Bronchial epithelial cell (primary cell): ENCODE measurements at regions not wholly inside any gene's neighbourhood (a gene's known extent, or its start where the extent isn't known, plus 50 kb on each side); places are given as distances from the start of the nearest gene placed in this dataset.

Source experiments
- DNase-seq: peaks from one replicate; pipeline ENCODE4 v3.0.0-alpha.2; 2010; ENCODE audit warnings: low read depth
- FAIRE-seq: peaks from 2 replicates; lab custom pipeline; 2011; peaks lifted over from hg19 to GRCh38; lab: Jason Lieb, UNC
- H3K27me3 ChIP-seq: 2 replicates; pipeline ENCODE4 v1.5.1; 2011; ENCODE audit warnings: low read length; ENCODE audit not compliant: control insufficient read depth, insufficient read depth
- H3K36me3 ChIP-seq: 2 replicates; pipeline ENCODE4 v1.5.1; 2011; ENCODE audit warnings: low read length; ENCODE audit not compliant: control insufficient read depth, insufficient read depth
- H3K4me3 ChIP-seq: 2 replicates; pipeline ENCODE4 v1.5.1; 2011; ENCODE audit warnings: mild to moderate bottlenecking, low read depth, low read length, control low read depth
- TF ChIP-seq, protein P1 (sequence below): IDR thresholded peaks from 2 replicates; pipeline ENCODE4 v1.5.1; 2011; ENCODE audit warnings: mild to moderate bottlenecking, moderate library complexity, low read length, control low read depth, inconsistent platforms; ENCODE audit not compliant: insufficient read depth, severe bottlenecking

DNA sequence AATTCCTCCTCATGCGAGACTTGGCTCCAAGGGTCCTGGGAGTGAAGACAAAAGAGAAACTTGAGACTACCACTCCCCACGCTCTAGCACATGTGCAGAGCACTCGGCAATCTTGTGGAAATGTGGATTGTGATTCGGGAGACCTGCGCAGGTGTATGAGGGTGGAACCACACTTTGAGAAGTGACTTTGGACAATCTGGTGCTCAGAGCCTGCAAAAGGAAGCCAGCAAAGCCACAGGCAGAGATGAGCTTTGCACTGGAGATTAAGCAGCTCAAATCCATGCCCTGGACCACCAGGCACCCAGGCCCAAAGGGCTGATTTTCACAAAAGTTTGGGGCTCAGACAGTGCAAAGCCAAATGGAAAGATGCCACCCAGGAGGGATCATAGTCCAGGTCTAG, 162.5 kb upstream of the TSHZ3 start:
- no peak for DNase-seq

DNA sequence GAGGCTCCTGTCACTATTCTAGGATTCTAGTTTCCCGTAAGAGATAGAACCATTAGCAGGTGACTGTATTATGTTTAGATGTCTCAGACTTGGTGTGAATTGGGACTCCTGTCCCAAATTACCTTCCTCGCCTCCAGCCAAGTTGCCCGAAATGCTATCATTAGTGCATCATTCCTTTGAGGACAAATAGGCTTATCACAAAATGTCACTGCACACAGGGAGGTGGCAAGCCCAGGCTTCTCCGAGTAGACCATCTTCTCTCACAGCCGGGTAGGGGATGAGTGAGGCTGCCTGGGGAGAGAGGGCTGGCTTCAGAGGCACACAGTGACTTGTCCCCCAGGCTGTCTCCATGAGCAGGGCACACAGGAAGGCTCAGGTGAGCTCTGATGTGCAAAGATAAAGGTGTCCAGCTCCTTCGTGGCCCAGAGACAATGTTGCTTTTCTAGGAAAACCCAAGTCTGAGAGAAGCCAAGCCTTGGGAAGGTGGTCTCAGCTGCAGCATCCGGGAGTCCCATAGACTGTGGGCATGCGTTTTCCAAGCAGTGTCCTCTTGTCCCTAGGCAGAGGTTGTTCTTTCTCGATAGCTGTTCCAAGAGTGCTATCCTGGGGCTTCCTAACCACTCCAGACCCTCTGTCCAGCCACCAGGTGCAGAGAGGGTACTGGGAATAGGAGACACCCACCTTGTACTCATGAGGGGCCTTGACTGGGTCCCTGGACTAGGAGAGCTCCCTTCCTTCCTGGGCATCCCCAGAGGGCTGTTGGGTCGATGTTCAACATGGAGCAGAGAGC, 163.1 kb upstream of the TSHZ3 start:
- FAIRE-seq (no peak), DNase-seq (no peak)
- no peak overlapping the region for H3K4me3 ChIP-seq
- no peaks in the 10 kb centered on the region for H3K36me3 ChIP-seq
- no peaks in the 10 kb centered on the region for H3K27me3 ChIP-seq
- TF ChIP-seq, protein P1, sequence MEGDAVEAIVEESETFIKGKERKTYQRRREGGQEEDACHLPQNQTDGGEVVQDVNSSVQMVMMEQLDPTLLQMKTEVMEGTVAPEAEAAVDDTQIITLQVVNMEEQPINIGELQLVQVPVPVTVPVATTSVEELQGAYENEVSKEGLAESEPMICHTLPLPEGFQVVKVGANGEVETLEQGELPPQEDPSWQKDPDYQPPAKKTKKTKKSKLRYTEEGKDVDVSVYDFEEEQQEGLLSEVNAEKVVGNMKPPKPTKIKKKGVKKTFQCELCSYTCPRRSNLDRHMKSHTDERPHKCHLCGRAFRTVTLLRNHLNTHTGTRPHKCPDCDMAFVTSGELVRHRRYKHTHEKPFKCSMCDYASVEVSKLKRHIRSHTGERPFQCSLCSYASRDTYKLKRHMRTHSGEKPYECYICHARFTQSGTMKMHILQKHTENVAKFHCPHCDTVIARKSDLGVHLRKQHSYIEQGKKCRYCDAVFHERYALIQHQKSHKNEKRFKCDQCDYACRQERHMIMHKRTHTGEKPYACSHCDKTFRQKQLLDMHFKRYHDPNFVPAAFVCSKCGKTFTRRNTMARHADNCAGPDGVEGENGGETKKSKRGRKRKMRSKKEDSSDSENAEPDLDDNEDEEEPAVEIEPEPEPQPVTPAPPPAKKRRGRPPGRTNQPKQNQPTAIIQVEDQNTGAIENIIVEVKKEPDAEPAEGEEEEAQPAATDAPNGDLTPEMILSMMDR: no peak

More for the DNA sequence above, 162.5 kb upstream of the TSHZ3 start:
- no peak for FAIRE-seq
- Histone ChIP-seq H3K4me3 (no peak overlapping the region), H3K36me3 (no peaks in the 10 kb centered on the region), H3K27me3 (no peaks in the 10 kb centered on the region)
- TF ChIP-seq, protein P1: no peak

DNA sequence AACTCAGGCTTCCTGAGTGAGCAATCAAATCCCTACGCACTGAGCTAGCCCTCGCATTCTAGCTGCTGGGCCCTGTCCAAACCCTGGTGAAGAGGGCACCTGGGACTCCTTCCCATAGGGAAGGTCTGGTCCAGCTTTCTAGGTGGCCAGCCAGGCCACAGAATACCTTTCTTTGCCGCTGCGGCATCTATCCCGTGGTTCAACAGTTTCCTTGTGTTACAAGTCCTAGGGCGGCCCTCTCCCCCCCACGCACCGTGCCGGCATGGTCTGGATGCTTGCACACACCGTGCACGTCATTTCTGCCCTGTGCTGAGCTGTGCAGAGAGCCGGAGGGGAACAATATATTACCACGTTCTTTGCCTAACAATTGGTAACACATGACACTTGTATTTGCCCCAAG, 164.6 kb upstream of the TSHZ3 start:
- TF ChIP-seq, protein P1: no peak
- no peaks in the 10 kb centered on the region for H3K27me3 ChIP-seq
- H3K4me3 ChIP-seq: no peak overlapping the region
- DNase-seq (no peak), FAIRE-seq (no peak)
- H3K36me3 ChIP-seq: no peaks in the 10 kb centered on the region

DNA sequence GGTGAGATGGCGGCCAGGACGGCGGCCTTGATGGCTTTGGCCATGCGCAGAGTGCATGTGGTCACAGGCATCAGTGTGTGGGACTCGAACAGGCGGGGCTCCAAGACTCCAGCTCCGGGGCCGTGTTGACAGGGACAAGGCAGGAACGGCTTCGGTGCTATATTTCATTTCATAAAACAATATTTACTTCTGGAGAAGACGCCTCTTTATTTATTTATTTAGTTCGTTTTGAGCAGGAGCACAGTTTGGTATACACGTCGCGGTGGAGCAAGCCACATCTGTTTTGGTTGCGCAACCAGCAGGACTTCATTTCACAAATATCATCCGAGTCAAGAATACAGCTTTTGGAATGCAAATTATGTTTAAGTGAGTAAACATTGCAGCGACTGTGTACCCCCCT, 166.7 kb upstream of the TSHZ3 start:
- H3K36me3 ChIP-seq: no peaks in the 10 kb centered on the region
- no peak for DNase-seq
- H3K4me3 ChIP-seq: no peak overlapping the region
- TF ChIP-seq, protein P1: no peak
- H3K27me3 ChIP-seq: no peaks in the 10 kb centered on the region
- FAIRE-seq: no peak

DNA sequence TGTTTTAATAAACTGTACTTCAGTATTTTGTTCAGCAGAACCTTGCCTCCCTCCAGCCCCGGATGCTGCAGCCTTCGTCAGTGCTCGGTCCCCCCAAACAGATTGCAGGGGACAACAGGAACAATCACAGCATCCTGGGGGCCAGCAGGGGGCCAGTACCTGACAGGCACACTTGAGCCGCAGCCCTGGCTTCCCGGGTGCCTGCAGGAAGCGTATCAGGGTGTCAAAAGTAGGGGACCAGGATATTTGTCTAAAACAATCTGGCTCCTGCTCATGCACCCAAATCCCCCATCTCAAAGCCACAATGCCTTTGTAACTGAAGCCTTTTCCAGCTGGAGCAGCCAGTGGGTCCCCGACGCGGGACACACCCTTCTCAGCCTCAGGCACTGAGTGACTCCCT, 167.5 kb upstream of the TSHZ3 start:
- H3K36me3 ChIP-seq: no peaks in the 10 kb centered on the region
- no peak for DNase-seq
- no peak for FAIRE-seq
- H3K27me3 ChIP-seq: no peaks in the 10 kb centered on the region
- no peak overlapping the region for H3K4me3 ChIP-seq
- TF ChIP-seq, protein P1: no peak
